H9 (cell line): ENCODE measurements at regions not wholly inside any gene's neighbourhood (a gene's known extent, or its start where the extent isn't known, plus 50 kb on each side); places are given as distances from the start of the nearest gene placed in this dataset.

ENCODE experiments used
- DNase-seq: peaks from one replicate; pipeline ENCODE4 v3.0.0-alpha.2; 2017
- H2AFZ ChIP-seq: one replicate; pipeline ENCODE4 v1.6.1; 2013; ENCODE audit warnings: mild to moderate bottlenecking, low read length, control low read depth, moderate library complexity
- H2AK5ac ChIP-seq: 2 replicates; pipeline ENCODE4 v1.6.1; 2013; ENCODE audit warnings: low read length, control low read depth, mixed read lengths; ENCODE audit not compliant: insufficient read length
- H2BK120ac ChIP-seq: one replicate; pipeline ENCODE4 v1.6.1; 2013; ENCODE audit warnings: low read depth, mild to moderate bottlenecking, low read length, control low read depth, inconsistent platforms; ENCODE audit not compliant: poor library complexity, severe bottlenecking
- H2BK12ac ChIP-seq: 2 replicates; pipeline ENCODE4 v1.6.1; 2013; ENCODE audit warnings: low read length, control low read depth, mixed read lengths, low read depth; ENCODE audit not compliant: insufficient read length
- H2BK15ac ChIP-seq: 2 replicates; pipeline ENCODE4 v1.6.1; 2013; ENCODE audit warnings: low read depth, low read length, control low read depth
- H2BK20ac ChIP-seq: one replicate; pipeline ENCODE4 v1.6.1; 2013; ENCODE audit warnings: low read depth, mild to moderate bottlenecking, low read length, control low read depth, inconsistent platforms; ENCODE audit not compliant: poor library complexity, severe bottlenecking
- H2BK5ac ChIP-seq: 2 replicates; pipeline ENCODE4 v1.6.1; 2013; ENCODE audit warnings: low read length, control low read depth, mixed read lengths; ENCODE audit not compliant: insufficient read length
- H3K14ac ChIP-seq: 2 replicates; pipeline ENCODE4 v1.6.1; 2013; ENCODE audit warnings: low read length, control low read depth; ENCODE audit not compliant: insufficient read depth
- H3K18ac ChIP-seq: 2 replicates; pipeline ENCODE4 v1.6.1; 2013; ENCODE audit warnings: low read depth, mild to moderate bottlenecking, mixed read lengths, low read length, control low read depth; ENCODE audit not compliant: insufficient read length
- H3K23ac ChIP-seq: 2 replicates; pipeline ENCODE4 v1.6.1; 2013; ENCODE audit warnings: low read length, control low read depth, mixed read lengths, low read depth; ENCODE audit not compliant: insufficient read length
- H3K23me2 ChIP-seq: 2 replicates; pipeline ENCODE4 v1.6.1; 2013; ENCODE audit warnings: low read depth, mild to moderate bottlenecking, mixed read lengths, low read length, control low read depth; ENCODE audit not compliant: insufficient read length, poor library complexity, severe bottlenecking
- H3K27ac ChIP-seq: 2 replicates; pipeline ENCODE4 v1.5.1; 2013; ENCODE audit warnings: low read length, control low read depth, mixed read lengths, low read depth; ENCODE audit not compliant: insufficient read length
- H3K27me3 ChIP-seq: 2 replicates; pipeline ENCODE4 v1.6.1; 2013; ENCODE audit warnings: low read length, control low read depth, inconsistent platforms; ENCODE audit not compliant: insufficient read depth
- H3K4ac ChIP-seq: 2 replicates; pipeline ENCODE4 v1.6.1; 2013; ENCODE audit warnings: low read depth, mild to moderate bottlenecking, control low read depth, inconsistent platforms, low read length, moderate library complexity
- H3K4me1 ChIP-seq: 2 replicates; pipeline ENCODE4 v1.6.1; 2013; ENCODE audit warnings: low read length, control low read depth, inconsistent platforms; ENCODE audit not compliant: insufficient read depth
- H3K4me2 ChIP-seq: 2 replicates; pipeline ENCODE4 v1.6.1; 2013; ENCODE audit warnings: low read length, control low read depth, mixed read lengths; ENCODE audit not compliant: insufficient read length, insufficient read depth
- H3K56ac ChIP-seq: 2 replicates; pipeline ENCODE4 v1.6.1; 2013; ENCODE audit warnings: low read depth, mild to moderate bottlenecking, mixed read lengths, low read length, control low read depth; ENCODE audit not compliant: insufficient read length
- H3K79me1 ChIP-seq: 2 replicates; pipeline ENCODE4 v1.6.1; 2013; ENCODE audit warnings: low read depth, mild to moderate bottlenecking, moderate library complexity, low read length, control low read depth, inconsistent platforms; ENCODE audit not compliant: insufficient read depth, poor library complexity, severe bottlenecking
- H3K79me2 ChIP-seq: 2 replicates; pipeline ENCODE4 v1.6.1; 2013; ENCODE audit warnings: low read length, control low read depth, inconsistent platforms; ENCODE audit not compliant: insufficient read depth
- H3K9ac ChIP-seq: 2 replicates; pipeline ENCODE4 v1.6.1; 2013; ENCODE audit warnings: low read length, control low read depth, mixed read lengths; ENCODE audit not compliant: insufficient read length; ENCODE audit errors: extremely low read depth
- H3K9me3 ChIP-seq: one replicate; pipeline ENCODE4 v1.6.1; 2013; ENCODE audit warnings: low read depth, low read length, inconsistent platforms; ENCODE audit not compliant: control insufficient read depth
- H3T11ph ChIP-seq: one replicate; pipeline ENCODE4 v1.6.1; 2013; ENCODE audit warnings: mild to moderate bottlenecking, low read length, control low read depth, inconsistent platforms
- H4K20me1 ChIP-seq: one replicate; pipeline ENCODE4 v1.6.1; 2013; ENCODE audit not compliant: control insufficient read depth, insufficient read length, insufficient read depth
- H4K5ac ChIP-seq: 2 replicates; pipeline ENCODE4 v1.6.1; 2013; ENCODE audit warnings: low read depth, mild to moderate bottlenecking, mixed read lengths, low read length, control low read depth; ENCODE audit not compliant: insufficient read length
- H4K8ac ChIP-seq: replicated peaks from 2 replicates; pipeline ENCODE4 v1.6.1; 2013; ENCODE audit warnings: low read length, control low read depth, mixed read lengths, low read depth; ENCODE audit not compliant: insufficient read length
- H4K91ac ChIP-seq: 2 replicates; pipeline ENCODE4 v1.6.1; 2013; ENCODE audit warnings: low read depth, mild to moderate bottlenecking, moderate library complexity, mixed read lengths, low read length, control low read depth; ENCODE audit not compliant: insufficient read length
- H3K27ac Mint-ChIP-seq, 3 experiments: 2 replicates in 2 of 3; 3 replicates in 1 of 3; pipeline ENCODE4 v1.8.0; 2020 to 2021; ENCODE audit warnings: mixed read lengths in 3 of 3, mild to moderate bottlenecking in 1 of 3, moderate library complexity in 1 of 3
- H3K27me3 Mint-ChIP-seq: 2 replicates; pipeline ENCODE4 v1.8.0; 2021; ENCODE audit warnings: low read depth, mild to moderate bottlenecking, moderate library complexity, mixed read lengths
- H3K36me3 Mint-ChIP-seq, 3 experiments: 2 replicates in 2 of 3; 3 replicates in 1 of 3; pipeline ENCODE4 v1.8.0; 2020 to 2021; ENCODE audit warnings: low read depth in 3 of 3, mixed read lengths in 3 of 3; ENCODE audit not compliant: insufficient read depth in 1 of 3
- H3K4me1 Mint-ChIP-seq, 2 experiments: 2 replicates each; pipeline ENCODE4 v1.8.0; 2020; ENCODE audit warnings: mixed read lengths in 2 of 2
- H3K4me3 Mint-ChIP-seq, 2 experiments: 2 replicates in 1 of 2; 3 replicates in 1 of 2; pipeline ENCODE4 v1.8.0; 2020 to 2021; ENCODE audit warnings: mild to moderate bottlenecking in 2 of 2, mixed read lengths in 2 of 2, moderate library complexity in 1 of 2
- H3K9me3 Mint-ChIP-seq, 2 experiments: 2 replicates in 1 of 2; 3 replicates in 1 of 2; pipeline ENCODE4 v1.8.0; 2020; ENCODE audit warnings: mild to moderate bottlenecking in 2 of 2, mixed read lengths in 2 of 2, moderate library complexity in 1 of 2
- CTCF ChIP-seq: fragments of 200-600 bp; sonication (generic); conservative IDR thresholded peaks from 3 replicates; pipeline ENCODE4 v1.8.0; 2021; ENCODE audit warnings: antibody characterized with exemption, mild to moderate bottlenecking
- WGBS: extraction: QIAGEN DNeasy Blood & Tissue Kit; methylation state at CpG from one replicate; pipeline ENCODE4 v1.1.7; 2013; ENCODE audit warnings: missing lambda C conversion rate, low lambda C conversion rate, mixed read lengths; ENCODE audit not compliant: insufficient read length; ENCODE audit errors: extremely low coverage; 5-methylcytosine and 5-hydroxymethylcytosine counted together

GRCh38 chr3:118578559-118578958 is 456.1 kb downstream of the IGSF11 start:
- Histone ChIP-seq H4K8ac (no peak overlapping the region), H4K5ac (no peak overlapping the region), H2BK120ac (no peak overlapping the region), H3K9ac (no peak overlapping the region), H3K14ac (no peak overlapping the region), H2BK5ac (no peak overlapping the region), H2BK20ac (no peak overlapping the region), H4K91ac (no peak overlapping the region), H4K20me1 (no peaks in the 10 kb centered on the region), H3T11ph (no peak overlapping the region), H3K56ac (no peak overlapping the region), H3K4ac (no peak overlapping the region), H3K23me2 (no peaks in the 10 kb centered on the region), H2AK5ac (no peak overlapping the region), H3K9me3 (no peaks in the 10 kb centered on the region), H2BK15ac (no peak overlapping the region), H3K4me2 (no peak overlapping the region), H3K18ac (no peak overlapping the region), H3K4me1 (no peaks in the 10 kb centered on the region), H3K79me1 (no peaks in the 10 kb centered on the region), H3K27ac (no peak overlapping the region), H2BK12ac (no peak overlapping the region), H3K23ac (no peak overlapping the region), H2AFZ (no peak overlapping the region), H3K79me2 (no peaks in the 10 kb centered on the region), H3K27me3 (no peaks in the 10 kb centered on the region)
- H3K4me1 Mint-ChIP-seq: peaks cover 12 to 13% of the 10 kb centered on the region in 2 experiments
- no peak overlapping the region for H3K27ac Mint-ChIP-seq
- no peaks in the 10 kb centered on the region for H3K9me3 Mint-ChIP-seq
- TF ChIP-seq CTCF: no peak
- H3K4me3 Mint-ChIP-seq: no peak overlapping the region
- no peaks in the 10 kb centered on the region; a peak in 1 of 7 replicates for H3K36me3 Mint-ChIP-seq
- no CpG with 5 or more reads among the region's 6 CpGs for WGBS
- DNase-seq: no peak
- H3K27me3 Mint-ChIP-seq: no peaks in the 10 kb centered on the region
